Left kidney (tissue), 1 donor: ENCODE measurements at regions not wholly inside any gene's neighbourhood (a gene's known extent, or its start where the extent isn't known, plus 50 kb on each side); places are given as distances from the start of the nearest gene placed in this dataset.
"Not testable (repeated sequence)": the region's sequence is repeated elsewhere in the genome, so short reads cannot be mapped to it uniquely, and the experiment has no call there.

Experiments used
- DNase-seq: peaks from one replicate; pipeline ENCODE4 v3.0.0-alpha.2; 2013

DNA sequence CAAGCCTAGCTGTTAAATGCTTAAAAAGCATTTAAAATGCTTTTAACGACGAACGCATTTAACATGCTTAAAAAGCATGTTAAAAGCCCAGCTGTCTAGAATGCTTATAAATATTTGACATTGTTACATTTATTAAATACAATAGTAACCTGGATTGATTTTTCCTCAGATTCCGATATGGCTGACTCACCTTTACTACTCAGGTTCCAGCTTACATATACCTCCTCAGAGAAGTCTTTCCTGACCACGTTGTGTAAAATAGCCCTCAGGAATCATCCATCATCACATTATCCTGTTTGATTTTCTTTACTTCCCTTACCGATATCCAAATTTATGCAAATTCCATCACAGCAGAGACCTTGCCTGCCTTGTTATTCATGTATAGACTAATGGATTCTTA, 51.4 kb downstream of the SLC41A2 start:
- no peak for DNase-seq

- not testable (repeated sequence) for DNase-seq
These were observed 52.6 kb downstream of the SLC41A2 start for GRCh38 chr12:104905446-104905845.

- no peak for DNase-seq
These were observed 54.3 kb downstream of the SLC41A2 start for GRCh38 chr12:104903648-104904423.

DNA sequence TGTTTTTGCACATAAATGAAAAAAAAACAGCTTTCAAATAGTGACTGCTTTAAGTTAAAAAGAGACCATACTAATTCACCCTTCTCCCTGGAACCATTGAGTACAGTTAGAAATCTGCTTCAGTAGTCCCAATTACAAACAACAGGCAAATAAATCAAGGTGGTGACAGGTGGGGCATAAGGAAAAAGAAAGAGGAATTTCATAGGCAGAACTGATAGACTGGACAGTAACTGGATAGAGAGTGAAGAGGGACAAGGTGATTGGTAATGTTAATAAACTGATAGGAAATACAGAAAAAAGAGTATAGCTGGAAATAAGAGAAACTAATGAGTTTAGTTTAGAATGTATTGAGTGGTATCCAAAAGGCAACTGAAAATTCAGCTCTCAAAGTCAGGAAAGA, 56.0 kb downstream of the SLC41A2 start:
- no peak for DNase-seq

GRCh38 chr12:104896710-104897109, 61.4 kb downstream of the SLC41A2 start:
- DNase-seq, result no peak

- DNase-seq, result no peak
These were observed 61.9 kb downstream of the SLC41A2 start for GRCh38 chr12:104896146-104896545.

DNA sequence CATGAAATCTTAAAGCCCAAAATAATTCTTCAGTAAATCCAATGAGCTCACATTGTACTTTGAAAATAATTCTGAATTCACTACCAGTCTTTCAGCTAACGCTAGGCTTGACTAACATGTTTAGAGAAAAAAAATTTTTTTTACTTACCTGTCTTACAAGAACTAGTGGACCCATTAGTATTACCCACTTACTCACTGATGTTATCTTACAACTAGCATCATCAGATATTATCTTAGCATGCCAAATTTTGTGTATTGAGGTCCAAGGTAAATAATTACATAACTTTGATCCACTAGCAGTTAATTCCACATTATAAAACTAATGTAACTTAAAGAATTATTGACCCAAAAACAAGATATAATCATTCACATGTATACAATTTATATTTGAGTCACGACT, 62.7 kb downstream of the SLC41A2 start:
- DNase-seq, result no peak

- no peak for DNase-seq
These were observed 67.5 kb downstream of the SLC41A2 start for GRCh38 chr12:104890476-104891096.

DNA sequence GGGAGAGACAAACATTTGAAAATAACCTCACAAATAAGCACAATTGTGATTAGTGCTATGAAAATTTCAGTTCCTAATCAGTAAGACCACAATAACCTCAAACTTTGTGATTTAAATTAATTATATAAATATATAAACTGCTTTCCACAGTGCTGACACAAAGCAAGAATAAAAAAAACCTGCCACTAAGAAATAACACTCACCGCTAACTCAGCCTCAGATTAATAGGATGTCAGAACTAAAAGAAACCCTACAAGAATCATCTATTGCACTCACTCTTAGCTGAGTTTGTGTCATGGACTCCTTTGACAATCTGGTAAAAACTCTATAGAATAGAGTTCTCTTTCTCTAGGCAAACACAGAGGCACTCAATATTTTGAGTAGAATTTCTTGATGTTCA, 68.4 kb downstream of the SLC41A2 start:
- no peak for DNase-seq

DNA sequence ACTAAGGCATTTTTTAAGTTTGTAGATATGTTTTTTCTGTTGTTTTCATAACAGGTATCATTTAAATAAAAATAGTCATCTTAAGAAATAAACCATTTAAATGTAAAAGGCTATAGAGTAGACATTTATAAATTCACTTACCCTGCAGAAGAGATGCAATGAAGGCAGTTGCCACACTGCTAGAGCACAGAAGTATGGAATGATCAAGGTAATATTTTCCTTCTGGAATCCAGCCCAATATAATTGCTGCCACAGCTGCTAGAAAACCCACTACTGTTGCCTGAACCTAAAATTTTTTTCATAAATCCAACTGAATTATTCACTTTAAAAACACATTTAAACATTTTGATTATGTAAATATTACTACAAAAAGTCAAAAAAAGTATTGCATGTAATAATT, 69.2 kb downstream of the SLC41A2 start:
- no peak for DNase-seq

- no peak for DNase-seq
These were observed 69.6 kb downstream of the SLC41A2 start for GRCh38 chr12:104888481-104888880.

DNA sequence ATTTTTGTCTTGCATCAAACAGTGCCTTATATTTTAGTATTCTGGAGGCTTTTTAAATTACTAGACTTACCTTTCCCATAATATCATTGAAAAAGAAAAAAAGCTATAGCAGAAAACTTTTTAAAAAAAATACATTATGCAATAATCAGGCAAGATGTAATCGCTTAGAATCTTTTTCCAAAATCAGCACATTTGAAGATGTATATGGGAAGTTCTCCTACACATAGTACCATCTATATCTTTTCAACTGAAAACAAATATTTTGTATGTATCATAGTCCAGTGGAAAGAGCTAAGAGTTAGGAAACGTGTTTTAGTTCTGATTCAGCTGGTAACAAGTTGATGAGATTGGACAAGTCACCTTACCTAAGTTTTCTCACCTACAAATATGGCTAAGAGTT, 70.6 kb downstream of the SLC41A2 start:
- DNase-seq, result no peak

- DNase-seq, result no peak
These were observed 71.4 kb downstream of the SLC41A2 start for GRCh38 chr12:104886418-104887401.

GRCh38 chr12:104878858-104879257, 79.2 kb downstream of the SLC41A2 start:
- DNase-seq, result not testable (repeated sequence)

DNA sequence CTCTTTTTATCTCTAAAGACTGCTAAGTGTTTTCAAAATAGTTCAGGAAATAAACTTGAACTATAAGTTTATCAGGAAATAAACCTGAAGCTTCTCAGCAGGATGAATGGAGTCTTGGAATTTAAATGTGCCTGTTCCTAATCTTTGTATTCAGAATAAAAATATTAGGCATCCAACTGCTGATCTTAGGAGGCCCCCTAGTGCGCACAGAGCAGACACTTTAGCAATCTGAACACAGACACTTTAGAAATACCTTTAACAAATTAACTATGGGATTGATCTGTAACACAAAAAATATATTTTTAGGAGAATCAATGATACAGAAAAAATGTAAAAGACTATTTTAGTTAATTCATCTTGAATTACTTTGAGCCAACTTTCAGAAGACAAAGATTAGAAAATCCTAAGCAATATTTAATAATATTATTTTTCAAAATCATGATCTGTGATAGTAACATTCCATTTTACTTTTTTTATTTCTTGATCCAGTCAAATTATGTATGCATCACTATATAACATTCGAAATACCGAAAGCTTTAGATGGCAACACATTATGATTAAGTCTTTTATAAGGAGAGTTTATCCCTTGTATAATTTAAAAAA, 80.9 kb downstream of the SLC41A2 start:
- peak; percentile 50 for DNase-seq

- DNase-seq, result no peak
These were observed 84.7 kb downstream of the SLC41A2 start for GRCh38 chr12:104873374-104873773.

DNA sequence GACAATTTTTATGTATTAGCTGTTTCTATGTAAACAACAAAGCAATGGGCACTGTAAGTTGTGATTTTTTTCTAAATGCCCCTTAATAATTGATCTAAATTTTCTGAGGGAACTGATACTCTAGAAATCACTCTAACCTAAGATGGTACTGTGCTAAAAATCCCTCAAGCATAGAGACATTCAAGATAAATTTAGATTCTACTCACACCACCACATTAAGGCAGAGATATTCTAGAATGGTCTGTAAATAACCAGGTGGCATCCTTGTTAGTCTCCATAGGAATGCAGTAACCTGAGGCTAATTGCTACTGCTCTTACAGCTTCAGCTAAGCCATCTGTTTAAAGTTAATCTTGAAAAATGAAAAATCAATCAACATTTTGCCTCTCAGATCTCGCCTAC, 87.3 kb downstream of the SLC41A2 start:
- no peak for DNase-seq

- DNase-seq, result no peak
These were observed 91.8 kb downstream of the SLC41A2 start for GRCh38 chr12:104866291-104866690.

GRCh38 chr12:104865080-104865479, 93.0 kb downstream of the SLC41A2 start:
- DNase-seq, result no peak

- DNase-seq, result no peak
These were observed 93.4 kb downstream of the SLC41A2 start for GRCh38 chr12:104864668-104865067.

GRCh38 chr12:104863296-104863948, 94.7 kb downstream of the SLC41A2 start:
- DNase-seq, result no peak
